Upper lobe of left lung (tissue), 6 donors: ENCODE measurements at regions not wholly inside any gene's neighbourhood (a gene's known extent, or its start where the extent isn't known, plus 50 kb on each side); places are given as distances from the start of the nearest gene placed in this dataset.
A peak's percentile ranks its signal among the peaks of the same experiment; 100 is the strongest.

Experiments
- ATAC-seq, 2 donors: fragments of 200-7000 bp; cut with Tn5 transposase; one replicate each; pipeline ENCODE4 v1.9.1; 2022; ENCODE audit warnings: mild to moderate bottlenecking in 2 of 2, moderate library complexity in 2 of 2; ENCODE audit not compliant: low FRiP score in 2 of 2
- DNase-seq, 2 donors: peaks; one replicate each; pipeline ENCODE4 v3.0.0-alpha.2; 2019 to 2020
- H3K27ac ChIP-seq, 4 donors: fragments of 200-600 bp; sonication (generic); one replicate each; pipeline ENCODE4 v1.5.1; 2016 to 2019
- H3K27me3 ChIP-seq, 4 donors: fragments of 200-600 bp; sonication (generic); one replicate each; pipeline ENCODE4 v1.5.1; 2017 to 2019
- H3K36me3 ChIP-seq, 4 donors: fragments of 200-600 bp; sonication (generic); one replicate each; pipeline ENCODE4 v1.5.1; 2016 to 2019
- H3K4me1 ChIP-seq, 4 donors: fragments of 200-600 bp; sonication (generic); one replicate each; pipeline ENCODE4 v1.5.1; 2018 to 2019
- H3K4me3 ChIP-seq, 4 donors: fragments of 200-600 bp; sonication (generic); one replicate each; pipeline ENCODE4 v1.5.1; 2017 to 2019; ENCODE audit warnings: mild to moderate bottlenecking in 2 of 4, moderate library complexity in 1 of 4
- H3K9me3 ChIP-seq, 4 donors: fragments of 200-600 bp; sonication (generic); one replicate each; pipeline ENCODE4 v1.5.1; 2018 to 2019
- CTCF ChIP-seq, 6 experiments: fragments of 450-650 bp in 4 of 6; fragments of 200-600 bp in 2 of 6; sonication (generic) in 2 of 6; IDR thresholded peaks; one replicate each; pipeline ENCODE4 v1.5.1; 2016 to 2019; ENCODE audit warnings: antibody characterized with exemption in 6 of 6
- EP300 ChIP-seq, 4 donors: sonication (generic); formaldehyde crosslinking; IDR thresholded peaks; one replicate each; pipeline ENCODE4 v1.5.1; 2017; ENCODE audit warnings: antibody characterized with exemption in 4 of 4, control low read depth in 2 of 4
- POLR2A ChIP-seq, 4 donors: fragments of 450-650 bp; IDR thresholded peaks; one replicate each; pipeline ENCODE4 v1.5.1; 2016 to 2017; ENCODE audit warnings: antibody characterized with exemption in 4 of 4, mild to moderate bottlenecking in 2 of 4
- POLR2AphosphoS5 ChIP-seq, 2 donors: sonication (generic); formaldehyde crosslinking; IDR thresholded peaks; one replicate each; pipeline ENCODE4 v1.5.1; 2017; ENCODE audit warnings: antibody characterized with exemption in 2 of 2
- WGBS, 2 donors: methylation state at CpG; one replicate each; pipeline ENCODE4 v1.1.5; 2017 to 2018; 5-methylcytosine and 5-hydroxymethylcytosine counted together
- donor health status: DM: no; HTN: no; CAD: no; lungs with moderate emphysema.
- donor health status: DM: no; HTN: yes; CAD: no; lungs with severe emphysema.

GRCh38 chr10:128369101-128369650, 243.0 kb upstream of the MKI67 start:
- DNase-seq (peak in 1 of 2 donors; percentile 15), ATAC-seq (no peak)
- Histone ChIP-seq H3K27me3 (no peaks in the 10 kb centered on the region), H3K9me3 (no peaks in the 10 kb centered on the region), H3K4me3 (no peak overlapping the region), H3K4me1 (no peaks in the 10 kb centered on the region), H3K27ac (no peak overlapping the region), H3K36me3 (no peaks in the 10 kb centered on the region)
- WGBS, 2 donors = 88 to 92% methylated on average over 12 of the region's 12 CpGs
- TF ChIP-seq POLR2AphosphoS5 (IDR thresholded peaks at IDR 0.05) (no peak), CTCF (IDR thresholded peaks at IDR 0.05) (no peak), POLR2A (IDR thresholded peaks at IDR 0.05) (no peak), EP300 (IDR thresholded peaks at IDR 0.05) (no peak)

DNA sequence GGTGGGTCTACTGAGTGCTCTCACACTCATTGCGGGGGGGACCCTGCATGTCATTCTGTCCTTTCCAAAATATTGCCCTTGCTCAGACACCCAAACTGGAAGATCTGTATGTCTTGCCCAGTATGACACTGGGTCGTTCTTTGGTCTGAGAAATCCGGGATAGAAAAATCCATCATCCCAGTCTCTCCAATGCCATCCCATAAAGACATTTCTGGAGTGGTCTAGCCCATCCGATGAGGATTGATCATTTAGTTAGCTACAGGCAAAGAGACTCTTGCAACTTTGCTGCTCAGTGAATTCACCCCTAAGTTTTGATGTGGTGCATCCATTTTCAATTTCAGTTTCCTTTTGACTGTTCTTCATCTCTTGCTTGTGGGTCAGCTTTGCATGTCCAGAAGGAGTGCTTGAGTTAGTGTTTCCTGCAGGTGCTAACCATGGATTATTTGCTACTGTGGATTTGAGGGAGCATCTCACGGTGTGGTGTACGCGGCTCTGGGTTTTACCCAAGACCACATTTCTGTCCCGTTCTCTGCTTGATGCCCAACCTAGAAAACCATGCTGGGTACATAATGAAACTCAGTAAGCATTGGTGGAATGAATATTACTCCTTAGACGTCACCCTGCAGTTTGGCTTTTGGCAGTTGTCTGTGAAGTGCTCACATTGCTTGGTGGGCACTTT, 247.0 kb upstream of the MKI67 start:
- TF ChIP-seq POLR2AphosphoS5 (IDR thresholded peaks at IDR 0.05) = no peak
- TF ChIP-seq POLR2A (IDR thresholded peaks at IDR 0.05) = no peak
- no peak for TF ChIP-seq EP300 (IDR thresholded peaks at IDR 0.05)
- no peak for TF ChIP-seq CTCF (IDR thresholded peaks at IDR 0.05)
- Histone ChIP-seq H3K36me3 (no peaks in the 10 kb centered on the region), H3K9me3 (no peaks in the 10 kb centered on the region), H3K27ac (no peak overlapping the region), H3K4me3 (no peak overlapping the region), H3K4me1 (no peaks in the 10 kb centered on the region), H3K27me3 (no peaks in the 10 kb centered on the region)
- ATAC-seq (no peak), DNase-seq (no peak)
- WGBS, 2 donors = 85 to 91% methylated on average over 9 of the region's 9 CpGs

GRCh38 chr10:128373831-128374230, 247.6 kb upstream of the MKI67 start:
- Histone ChIP-seq H3K27me3 (no peaks in the 10 kb centered on the region), H3K4me3 (no peak overlapping the region), H3K4me1 (no peaks in the 10 kb centered on the region), H3K9me3 (no peaks in the 10 kb centered on the region), H3K27ac (no peak overlapping the region), H3K36me3 (no peaks in the 10 kb centered on the region)
- 83 to 88% methylated on average over 6 to 7 of the region's 7 CpGs for WGBS, 2 donors
- TF ChIP-seq EP300 (IDR thresholded peaks at IDR 0.05) (no peak), CTCF (IDR thresholded peaks at IDR 0.05) (no peak), POLR2A (IDR thresholded peaks at IDR 0.05) (no peak), POLR2AphosphoS5 (IDR thresholded peaks at IDR 0.05) (no peak)
- ATAC-seq = no peak
- no peak for DNase-seq

DNA sequence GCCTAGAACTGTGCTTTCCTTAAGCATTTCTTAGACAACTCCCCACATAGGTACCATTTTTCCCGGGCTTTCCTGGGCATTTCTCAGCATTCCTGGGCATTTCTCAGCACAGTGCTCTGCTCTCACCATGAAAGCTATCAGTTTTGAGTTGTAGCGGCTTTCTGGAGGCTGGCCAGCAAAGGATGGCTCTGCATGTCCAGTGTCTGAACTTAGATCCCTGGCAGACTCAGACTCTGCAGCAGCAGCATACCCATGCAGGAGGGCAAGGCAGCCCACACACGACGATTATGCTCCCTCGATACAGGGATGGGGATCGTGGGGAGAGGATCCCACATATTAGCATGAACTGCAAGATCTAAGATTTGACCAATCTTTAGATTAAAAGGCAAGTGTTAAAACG, 248.9 kb upstream of the MKI67 start:
- TF ChIP-seq CTCF (IDR thresholded peaks at IDR 0.05) = no peak
- no peak for TF ChIP-seq POLR2AphosphoS5 (IDR thresholded peaks at IDR 0.05)
- TF ChIP-seq EP300 (IDR thresholded peaks at IDR 0.05) = no peak
- no peak for TF ChIP-seq POLR2A (IDR thresholded peaks at IDR 0.05)
- Histone ChIP-seq H3K9me3 (no peaks in the 10 kb centered on the region), H3K4me1 (no peaks in the 10 kb centered on the region), H3K27me3 (no peaks in the 10 kb centered on the region), H3K36me3 (no peaks in the 10 kb centered on the region), H3K4me3 (no peak overlapping the region), H3K27ac (no peak overlapping the region)
- DNase-seq (no peak), ATAC-seq (no peak)
- WGBS, 2 donors = 67 to 68% methylated on average over 7 of the region's 7 CpGs
